Adipocyte (in vitro differentiated cells): ENCODE measurements at regions not wholly inside any gene's neighbourhood (a gene's known extent, or its start where the extent isn't known, plus 50 kb on each side); places are given as distances from the start of the nearest gene placed in this dataset.
"Not testable (repeated sequence)": the region's sequence is repeated elsewhere in the genome, so short reads cannot be mapped to it uniquely, and the experiment has no call there.

Experiments
- DNase-seq: peaks from one replicate; pipeline ENCODE4 v3.0.0-alpha.2; 2015; ENCODE audit warnings: low read depth
- H3K27me3 ChIP-seq: replicated peaks from 2 replicates; pipeline ENCODE4 v1.7.0; 2013; ENCODE audit warnings: mild to moderate bottlenecking, low read length, moderate library complexity; ENCODE audit not compliant: control insufficient read depth, insufficient read depth
- H3K36me3 ChIP-seq: 2 replicates; pipeline ENCODE4 v1.7.0; 2013; ENCODE audit warnings: low read length, mild to moderate bottlenecking, moderate library complexity; ENCODE audit not compliant: control insufficient read depth, insufficient read depth, severe bottlenecking
- H3K4me1 ChIP-seq: 2 replicates; pipeline ENCODE4 v1.7.0; 2013; ENCODE audit warnings: mild to moderate bottlenecking, low read length, moderate library complexity; ENCODE audit not compliant: control insufficient read depth, insufficient read depth
- H3K4me3 ChIP-seq: 2 replicates; pipeline ENCODE4 v1.7.0; 2013; ENCODE audit warnings: mild to moderate bottlenecking, low read length, moderate library complexity
- H3K9ac ChIP-seq: 2 replicates; pipeline ENCODE4 v1.7.0; 2013; ENCODE audit warnings: mild to moderate bottlenecking, low read length, moderate library complexity
- H3K9me3 ChIP-seq: 2 replicates; pipeline ENCODE4 v1.7.0; 2013; ENCODE audit warnings: mild to moderate bottlenecking, low read length, moderate library complexity; ENCODE audit not compliant: control insufficient read depth

DNA sequence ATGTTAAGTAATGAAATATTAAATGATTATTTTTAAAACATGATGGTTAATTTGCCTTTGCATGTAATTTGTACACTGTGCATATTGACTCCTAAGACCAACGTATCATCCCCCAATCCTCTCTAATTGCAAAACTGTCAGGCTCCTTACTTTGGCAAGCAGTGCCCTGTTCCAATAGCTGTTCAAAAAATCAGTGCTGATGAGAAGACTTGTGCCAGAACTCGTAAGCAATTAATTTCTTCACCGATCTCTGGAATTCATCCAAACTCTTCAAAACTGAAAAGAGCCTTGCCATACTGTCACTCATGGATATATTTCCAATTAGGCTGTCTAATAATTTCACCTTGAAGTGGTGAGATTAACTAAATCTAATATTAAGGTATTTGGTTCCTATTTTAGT is 493.9 kb upstream of the NDST4 start:
- Histone ChIP-seq H3K4me3 (no peak overlapping the region), H3K36me3 (no peaks in the 10 kb centered on the region), H3K4me1 (no peaks in the 10 kb centered on the region), H3K9ac (no peak overlapping the region), H3K9me3 (no peaks in the 10 kb centered on the region), H3K27me3 (no peaks in the 10 kb centered on the region)
- DNase-seq = no peak

DNA sequence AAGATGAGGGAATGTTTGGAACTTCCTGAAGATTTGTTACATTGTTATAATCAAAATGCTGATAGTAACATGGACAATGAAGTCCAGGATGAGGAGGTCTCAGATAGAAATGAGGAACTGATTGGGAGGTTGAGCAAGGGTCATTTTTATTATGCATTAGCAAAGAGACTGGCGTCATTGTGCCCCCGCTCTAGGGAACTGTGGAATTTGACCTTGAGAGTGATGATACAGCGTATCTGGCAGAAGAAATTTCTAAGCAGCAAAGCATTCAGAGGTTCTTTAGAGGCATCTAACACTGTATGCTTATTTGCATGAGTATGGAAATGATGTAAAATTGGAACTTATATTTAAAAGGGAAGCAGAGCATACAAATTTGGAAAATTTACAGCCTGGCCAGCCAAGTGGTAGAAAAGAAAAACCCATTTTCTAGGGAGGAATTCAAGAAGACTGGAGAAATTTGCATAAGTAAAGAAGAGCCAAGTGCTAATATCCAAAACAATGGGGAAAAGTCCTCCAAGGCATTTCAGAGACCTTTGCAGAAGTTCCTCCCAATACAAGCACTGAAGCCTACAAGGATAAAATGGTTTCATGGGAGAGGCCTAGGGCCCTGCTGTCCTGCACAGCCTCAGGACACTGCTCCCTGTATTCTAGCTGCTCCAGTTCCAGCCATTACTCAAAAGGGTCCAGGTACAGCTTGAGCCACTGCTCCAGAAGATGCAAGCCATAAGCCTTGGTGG is 483.0 kb upstream of the NDST4 start:
- no peak overlapping the region for H3K4me3 ChIP-seq

DNA sequence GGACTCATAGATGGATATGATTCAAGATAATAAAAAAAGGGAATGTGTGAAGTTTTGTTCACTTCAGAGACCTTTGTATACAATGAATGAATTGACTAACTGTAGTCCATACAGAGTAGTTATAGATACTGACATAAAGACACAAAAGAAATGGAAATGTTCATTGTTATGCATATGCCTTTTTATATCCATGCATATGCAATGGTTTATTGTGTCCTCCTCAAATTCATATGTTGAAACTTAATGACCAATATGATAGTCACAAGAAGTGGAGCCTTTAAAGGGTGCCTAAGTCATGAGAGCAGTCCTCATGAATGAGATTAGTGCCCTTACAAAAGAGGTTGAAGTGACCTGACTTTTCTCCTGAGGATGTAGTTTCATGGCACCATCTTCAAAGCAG is 467.5 kb upstream of the NDST4 start:
- Histone ChIP-seq H3K27me3 (no peaks in the 10 kb centered on the region), H3K36me3 (no peaks in the 10 kb centered on the region), H3K9ac (no peak overlapping the region), H3K9me3 (no peaks in the 10 kb centered on the region), H3K4me3 (no peak overlapping the region), H3K4me1 (peaks cover 4% of the 10 kb centered on the region)
- DNase-seq = no peak

More for the DNA sequence above, 483.0 kb upstream of the NDST4 start:
- H3K9me3 ChIP-seq = no peaks in the 10 kb centered on the region
- DNase-seq = no peak
- H3K27me3 ChIP-seq = no peaks in the 10 kb centered on the region
- no peak overlapping the region for H3K9ac ChIP-seq
- no peaks in the 10 kb centered on the region for H3K36me3 ChIP-seq
- no peaks in the 10 kb centered on the region for H3K4me1 ChIP-seq

DNA sequence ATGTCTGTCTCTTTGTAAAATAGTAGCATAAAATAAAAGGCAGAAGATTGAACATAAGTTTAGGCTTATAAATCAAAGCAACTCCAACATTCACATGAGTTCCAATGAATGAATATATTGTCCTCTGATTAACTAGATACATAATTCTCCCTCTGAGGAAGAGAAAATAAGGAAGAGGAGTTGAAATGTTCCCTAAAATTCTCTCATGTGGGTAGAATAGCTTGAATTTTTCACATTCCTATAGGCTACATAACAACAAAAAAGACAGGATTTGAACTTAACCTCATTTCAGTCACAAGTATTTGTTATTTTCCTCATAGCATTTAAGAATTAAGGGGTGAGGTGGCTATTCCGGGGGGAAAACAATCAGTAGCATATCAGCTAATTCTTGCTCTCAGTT is 462.4 kb upstream of the NDST4 start:
- Histone ChIP-seq H3K4me3 (no peak overlapping the region), H3K36me3 (no peaks in the 10 kb centered on the region), H3K9ac (no peak overlapping the region), H3K27me3 (no peaks in the 10 kb centered on the region), H3K4me1 (peaks cover 4% of the 10 kb centered on the region), H3K9me3 (peaks cover 17% of the 10 kb centered on the region)
- no peak for DNase-seq

DNA sequence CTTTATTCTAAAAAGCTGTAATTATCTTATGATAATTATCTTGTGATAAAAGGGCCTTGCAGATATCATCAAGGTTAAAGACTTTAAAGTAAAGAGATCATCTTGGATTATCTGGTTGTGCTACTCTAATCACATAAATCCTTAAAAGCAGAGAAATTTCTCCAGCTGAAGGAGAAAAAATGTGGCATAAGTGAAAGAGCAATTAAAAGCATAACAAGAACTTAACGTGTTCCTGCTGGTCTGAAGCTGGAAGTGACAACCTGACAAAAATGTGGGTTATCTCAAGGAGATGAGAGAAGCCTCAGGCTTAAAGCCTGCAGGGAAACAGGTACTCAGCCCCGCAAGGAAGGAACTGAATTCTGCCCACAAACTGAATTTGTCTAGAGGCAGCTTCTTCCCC is 449.1 kb upstream of the NDST4 start:
- DNase-seq = no peak
- H3K27me3 ChIP-seq = no peaks in the 10 kb centered on the region
- no peaks in the 10 kb centered on the region for H3K36me3 ChIP-seq
- no peaks in the 10 kb centered on the region for H3K4me1 ChIP-seq
- no peak overlapping the region for H3K9ac ChIP-seq
- H3K9me3 ChIP-seq = no peaks in the 10 kb centered on the region
- H3K4me3 ChIP-seq = no peak overlapping the region

DNA sequence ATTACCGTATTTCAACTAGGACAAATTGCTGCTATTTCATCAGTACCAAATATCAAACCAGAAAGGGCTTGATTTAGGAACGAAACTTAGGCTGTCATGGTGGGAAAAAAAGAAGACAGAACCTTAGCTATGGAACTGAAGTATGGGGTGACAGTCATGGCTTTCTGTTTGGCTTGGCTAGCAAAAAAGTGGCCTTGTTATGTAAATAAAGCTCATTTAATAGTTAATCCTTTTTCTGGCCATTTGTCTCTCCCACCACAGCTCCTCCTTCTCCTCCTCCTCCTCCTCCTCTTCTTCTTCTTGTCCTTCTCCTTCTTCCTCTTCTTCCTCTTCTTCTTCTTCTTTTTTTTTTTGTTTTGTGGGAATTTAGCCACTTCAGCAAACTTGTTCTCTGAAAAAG is 434.7 kb upstream of the NDST4 start:
- DNase-seq = no peak
- no peak overlapping the region for H3K9ac ChIP-seq
- no peaks in the 10 kb centered on the region for H3K4me1 ChIP-seq
- no peaks in the 10 kb centered on the region for H3K27me3 ChIP-seq
- no peaks in the 10 kb centered on the region for H3K9me3 ChIP-seq
- H3K36me3 ChIP-seq = no peaks in the 10 kb centered on the region
- H3K4me3 ChIP-seq = no peak overlapping the region

DNA sequence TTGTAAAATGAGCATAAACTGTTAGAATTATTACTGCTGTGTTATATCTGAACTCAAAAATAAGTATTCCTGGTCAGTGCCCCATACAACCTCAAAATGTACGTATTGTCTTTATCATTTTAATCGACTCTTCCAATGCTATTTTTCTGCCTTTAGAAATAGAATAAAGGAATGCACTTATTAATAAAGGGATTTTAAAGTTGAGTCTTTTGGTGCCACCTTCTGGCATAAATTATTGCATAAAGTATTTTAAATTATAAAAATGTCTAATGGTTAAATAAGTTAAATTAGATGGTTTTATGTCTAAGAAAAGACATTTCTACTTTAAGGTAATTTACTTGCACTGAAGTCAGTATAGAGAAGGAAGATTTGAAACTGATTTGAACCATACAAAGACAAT is 424.0 kb upstream of the NDST4 start:
- no peak overlapping the region for H3K9ac ChIP-seq
- no peaks in the 10 kb centered on the region for H3K9me3 ChIP-seq
- peak; percentile 39 for DNase-seq
- no peaks in the 10 kb centered on the region for H3K27me3 ChIP-seq
- no peaks in the 10 kb centered on the region for H3K36me3 ChIP-seq
- no peak overlapping the region for H3K4me3 ChIP-seq
- peaks cover 12% of the 10 kb centered on the region for H3K4me1 ChIP-seq

DNA sequence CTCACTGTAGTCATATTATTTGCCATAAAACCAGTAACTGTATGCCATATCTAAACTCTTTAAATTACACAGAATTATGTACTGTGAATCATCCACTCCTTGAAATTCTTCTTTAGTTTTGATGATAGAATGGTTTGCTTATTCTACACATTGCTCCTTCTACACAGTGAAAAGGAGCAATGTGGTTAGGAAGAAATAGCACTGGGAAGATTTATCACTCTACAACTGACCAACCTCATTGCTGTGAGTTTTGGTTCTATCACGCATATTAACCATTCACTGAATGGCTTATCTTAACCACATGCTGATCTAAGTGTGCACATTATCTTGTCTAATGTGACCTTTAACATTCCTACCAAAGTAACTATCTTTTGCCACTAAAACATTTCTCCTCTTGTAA is 415.7 kb upstream of the NDST4 start:
- H3K9me3 ChIP-seq = no peaks in the 10 kb centered on the region
- H3K9ac ChIP-seq = no peak overlapping the region
- H3K36me3 ChIP-seq = no peaks in the 10 kb centered on the region
- no peak for DNase-seq
- no peak overlapping the region for H3K4me3 ChIP-seq
- no peaks in the 10 kb centered on the region for H3K4me1 ChIP-seq
- no peaks in the 10 kb centered on the region for H3K27me3 ChIP-seq

DNA sequence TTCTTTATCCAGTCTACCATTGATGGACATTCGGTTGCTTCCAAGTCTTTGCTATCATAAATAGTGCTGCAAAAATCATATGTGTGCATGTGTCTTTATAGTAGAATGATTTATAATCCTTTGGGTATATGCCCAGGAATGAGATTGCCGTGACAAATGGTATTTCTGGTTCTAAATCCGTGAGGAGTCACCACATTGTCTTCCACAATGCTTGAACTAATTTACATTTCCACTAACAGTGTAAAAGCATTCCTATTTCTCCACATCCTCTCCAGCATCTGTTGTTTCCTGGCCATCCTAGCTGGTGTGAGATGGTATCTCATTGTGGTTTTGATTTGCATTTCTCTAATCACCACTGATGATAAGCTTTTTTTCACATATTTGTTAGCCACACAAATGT is 406.1 kb upstream of the NDST4 start:
- not testable (repeated sequence) for DNase-seq, H3K9me3 ChIP-seq, H3K36me3 ChIP-seq, H3K9ac ChIP-seq, H3K4me1 ChIP-seq, H3K27me3 ChIP-seq, H3K4me3 ChIP-seq

DNA sequence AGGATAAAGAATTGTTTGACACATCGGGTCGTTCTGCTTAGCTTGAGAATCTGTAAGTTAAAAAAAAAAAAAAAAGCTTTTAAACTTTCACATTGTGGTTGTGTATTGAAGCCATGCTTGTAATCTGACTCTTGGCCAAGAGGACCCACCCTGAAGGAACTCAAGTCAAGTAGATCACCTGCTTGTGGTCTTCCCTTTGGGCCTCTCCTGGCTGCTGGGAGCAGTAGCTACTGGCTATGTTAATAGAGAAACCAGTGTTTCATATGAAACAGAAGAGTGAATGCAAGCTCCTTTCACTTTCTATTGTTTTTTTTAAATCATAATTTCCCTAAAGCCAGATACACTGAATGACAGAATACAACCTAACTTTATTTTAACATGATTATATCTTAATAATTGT is 402.4 kb upstream of the NDST4 start:
- Histone ChIP-seq H3K4me3 (no peak overlapping the region), H3K9me3 (no peaks in the 10 kb centered on the region)

DNA sequence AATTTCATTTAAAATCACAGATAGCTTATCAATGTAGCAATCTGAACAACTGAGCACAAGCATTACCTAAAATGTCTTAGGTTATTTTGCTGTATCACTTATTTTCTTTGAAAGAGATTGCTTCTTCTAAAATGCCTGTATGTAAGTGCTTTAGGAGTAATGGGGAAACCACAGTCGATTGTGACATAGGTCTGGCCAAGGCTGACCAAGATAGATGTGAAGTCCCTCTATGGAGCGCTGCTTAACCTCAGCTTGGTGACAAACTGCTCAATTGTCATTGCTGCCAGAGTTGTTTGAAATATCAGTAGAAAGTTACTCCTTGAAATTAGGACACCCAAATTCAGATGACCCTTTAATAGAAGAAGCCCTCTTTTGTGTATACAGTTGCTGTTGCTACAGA is 401.9 kb upstream of the NDST4 start:
- no peaks in the 10 kb centered on the region for H3K27me3 ChIP-seq
- no peaks in the 10 kb centered on the region for H3K4me1 ChIP-seq
- no peak overlapping the region for H3K9ac ChIP-seq
- no peaks in the 10 kb centered on the region for H3K9me3 ChIP-seq
- DNase-seq = no peak
- no peaks in the 10 kb centered on the region for H3K36me3 ChIP-seq
- no peak overlapping the region for H3K4me3 ChIP-seq

More for the DNA sequence above, 402.4 kb upstream of the NDST4 start:
- Histone ChIP-seq H3K27me3 (no peaks in the 10 kb centered on the region), H3K4me1 (no peaks in the 10 kb centered on the region), H3K36me3 (no peaks in the 10 kb centered on the region), H3K9ac (no peak overlapping the region)
- no peak for DNase-seq

DNA sequence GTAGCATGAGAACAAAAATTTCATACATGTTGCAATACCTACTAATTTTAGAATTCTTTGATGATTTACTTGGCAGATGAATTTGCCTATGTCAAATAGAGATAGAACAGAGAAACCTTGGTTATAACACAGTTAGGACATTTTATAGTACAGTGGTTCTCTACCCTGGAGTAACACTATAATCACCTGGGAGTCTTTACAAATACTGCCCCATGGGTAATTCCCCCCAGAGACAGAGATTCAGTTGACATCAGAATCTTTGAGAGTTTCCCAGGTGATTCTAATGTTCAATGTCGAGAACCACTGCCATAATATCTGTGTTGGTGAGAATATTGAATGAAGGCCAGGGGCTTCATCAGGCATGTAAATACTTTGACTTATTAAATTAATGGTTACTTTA is 401.3 kb upstream of the NDST4 start:
- H3K4me1 ChIP-seq = no peaks in the 10 kb centered on the region
- no peaks in the 10 kb centered on the region for H3K9me3 ChIP-seq
- DNase-seq = no peak
- H3K9ac ChIP-seq = no peak overlapping the region
- no peak overlapping the region for H3K4me3 ChIP-seq
- no peaks in the 10 kb centered on the region for H3K27me3 ChIP-seq
- no peaks in the 10 kb centered on the region for H3K36me3 ChIP-seq
